HepG2 (cell line): ENCODE measurements at regions not wholly inside any gene's neighbourhood (a gene's known extent, or its start where the extent isn't known, plus 50 kb on each side); places are given as distances from the start of the nearest gene placed in this dataset.

ENCODE experiments used
- ATAC-seq: fragments of 200-7000 bp; cut with Tn5 transposase; 3 replicates; pipeline ENCODE4 v1.9.1; 2020; ENCODE audit warnings: mild to moderate bottlenecking, moderate library complexity
- BruUV-seq: library from RNA; stranded (reverse); fragments of 400-500 nt; replicated peaks from 2 replicates; lab custom pipeline; 2021; lab: Mats Ljungman, UMichigan
- CTCF ChIA-PET: fragments of 300-600 bp; formaldehyde crosslinking; extraction: SDS; loops from one replicate; lab custom pipeline; 2021; ENCODE audit warnings: low total read pairs, inconsistent platforms, low intra/inter-chr PET ratio; lab: Yijun Ruan, JAX
- POLR2A ChIA-PET: fragments of 350-600 bp; sonication (Branson Sonifier 250); formaldehyde crosslinking; loops from one replicate; lab custom pipeline; 2020; ENCODE audit warnings: antibody characterized with exemption, inconsistent platforms; lab: Yijun Ruan, JAX
- DNase-seq: peaks from one replicate; pipeline ENCODE4 v3.0.0-alpha.2; 2015; ENCODE audit warnings: low spot score
- FAIRE-seq: peaks from 3 replicates; lab custom pipeline; 2011; peaks lifted over from hg19 to GRCh38; lab: Jason Lieb, UNC
- H2AFZ ChIP-seq: one replicate; pipeline ENCODE4 v1.6.1; 2011; ENCODE audit warnings: low read length, inconsistent platforms
- H3K27ac ChIP-seq: fragments of 300-600 bp; 3 replicates; pipeline ENCODE4 v1.8.0; 2011; ENCODE audit warnings: mixed run types, mild to moderate bottlenecking, mixed read lengths, low read length, inconsistent platforms; ENCODE audit not compliant: insufficient read depth; ENCODE audit errors: extremely low read length
- H3K27me3 ChIP-seq, 2 experiments: fragments of 200-600 bp in 1 of 2; 2 replicates in 1 of 2; 3 replicates in 1 of 2; pipeline versions ENCODE4 v1.6.0 to v1.8.0; 2011; ENCODE audit warnings: low read length in 2 of 2, mild to moderate bottlenecking in 2 of 2, moderate library complexity in 2 of 2, inconsistent platforms in 1 of 2; ENCODE audit not compliant: insufficient read depth in 2 of 2, control insufficient read depth in 1 of 2
- H3K36me3 ChIP-seq, 2 experiments: fragments of 200-600 bp in 1 of 2; replicated peaks in 1 of 2; 2 replicates in 1 of 2; 3 replicates in 1 of 2; pipeline versions ENCODE4 v1.5.1 to v1.8.0; 2011; ENCODE audit warnings: low read length in 2 of 2, inconsistent platforms in 1 of 2; ENCODE audit not compliant: insufficient read depth in 2 of 2, control insufficient read depth in 1 of 2
- H3K4me1 ChIP-seq: 2 replicates; pipeline ENCODE4 v1.5.1; 2012; ENCODE audit warnings: low read length, inconsistent platforms; ENCODE audit not compliant: insufficient read depth
- H3K4me2 ChIP-seq: 2 replicates; pipeline ENCODE4 v1.6.0; 2011; ENCODE audit warnings: low read depth, low read length, inconsistent platforms
- H3K4me3 ChIP-seq, 3 experiments: fragments of 200-600 bp in 1 of 3; sonication (generic), shearing (Covaris generic) in 1 of 3; replicated peaks in 1 of 3; 2 replicates each; pipeline ENCODE4 v1.5.1; 2011 to 2016; ENCODE audit warnings: low read length in 3 of 3, inconsistent platforms in 2 of 3, low read depth in 2 of 3, mild to moderate bottlenecking in 2 of 3, control low read depth in 1 of 3, mixed read lengths in 1 of 3; ENCODE audit not compliant: insufficient read depth in 1 of 3
- H3K79me2 ChIP-seq: one replicate; pipeline ENCODE4 v1.6.1; 2011; ENCODE audit warnings: low read length, inconsistent platforms; ENCODE audit not compliant: insufficient read depth
- H3K9ac ChIP-seq: 2 replicates; pipeline ENCODE4 v1.6.0; 2011; ENCODE audit warnings: mild to moderate bottlenecking, low read depth, low read length, inconsistent platforms; ENCODE audit not compliant: insufficient read depth
- H3K9me3 ChIP-seq: 2 replicates; pipeline ENCODE4 v1.5.1; 2012; ENCODE audit warnings: mild to moderate bottlenecking, low read length
- H4K20me1 ChIP-seq: 2 replicates; pipeline ENCODE4 v1.6.0; 2011; ENCODE audit warnings: inconsistent platforms, mild to moderate bottlenecking, low read length, moderate library complexity; ENCODE audit not compliant: insufficient read depth
- KLF15 ChIP-seq: sonication (generic); formaldehyde crosslinking; IDR thresholded peaks from 2 replicates; pipeline ENCODE4 v1.8.1; 2023; ENCODE audit warnings: borderline replicate concordance, mild to moderate bottlenecking, inconsistent platforms, missing genetic modification reagents, mixed read lengths
- NFE2 ChIP-seq: sonication (generic); formaldehyde crosslinking; IDR thresholded peaks from 2 replicates; pipeline ENCODE4 v1.4.0; 2020; ENCODE audit warnings: missing genetic modification reagents
- ZSCAN25 ChIP-seq: sonication (generic); formaldehyde crosslinking; IDR thresholded peaks from 2 replicates; pipeline ENCODE4 v1.8.0; 2022; ENCODE audit warnings: mild to moderate bottlenecking, missing genetic modification reagents
- WGBS: methylation state at CpG from one replicate; pipeline ENCODE4 v1.1.6; 2017; ENCODE audit warnings: low lambda C conversion rate; 5-methylcytosine and 5-hydroxymethylcytosine counted together
- in situ Hi-C: cut with HindIII; loops from 2 replicates; pipeline ENCODE4 v1.10.0; 2017; ENCODE audit warnings: low pct_unique_long_range_greater_than_20kb; ENCODE audit not compliant: extremely low pct_ligation_motif_present
- intact Hi-C: fragments of 100-400 bp; cut with micrococcal nuclease; formaldehyde crosslinking; loops from one replicate; pipeline ENCODE4 v1.10.0; 2022; ENCODE audit not compliant: unreplicated experiment
- TF ChIP-seq, protein P1 (sequence below): sonication (generic); formaldehyde crosslinking; IDR thresholded peaks from 2 replicates; pipeline ENCODE4 v1.4.0; 2020; ENCODE audit warnings: missing genetic modification reagents
- TF ChIP-seq, protein P2 (sequence below): sonication (generic); formaldehyde crosslinking; IDR thresholded peaks from 2 replicates; pipeline ENCODE4 v1.8.1; 2023; ENCODE audit warnings: mild to moderate bottlenecking, inconsistent platforms, moderate library complexity, missing genetic modification reagents, borderline replicate concordance

DNA sequence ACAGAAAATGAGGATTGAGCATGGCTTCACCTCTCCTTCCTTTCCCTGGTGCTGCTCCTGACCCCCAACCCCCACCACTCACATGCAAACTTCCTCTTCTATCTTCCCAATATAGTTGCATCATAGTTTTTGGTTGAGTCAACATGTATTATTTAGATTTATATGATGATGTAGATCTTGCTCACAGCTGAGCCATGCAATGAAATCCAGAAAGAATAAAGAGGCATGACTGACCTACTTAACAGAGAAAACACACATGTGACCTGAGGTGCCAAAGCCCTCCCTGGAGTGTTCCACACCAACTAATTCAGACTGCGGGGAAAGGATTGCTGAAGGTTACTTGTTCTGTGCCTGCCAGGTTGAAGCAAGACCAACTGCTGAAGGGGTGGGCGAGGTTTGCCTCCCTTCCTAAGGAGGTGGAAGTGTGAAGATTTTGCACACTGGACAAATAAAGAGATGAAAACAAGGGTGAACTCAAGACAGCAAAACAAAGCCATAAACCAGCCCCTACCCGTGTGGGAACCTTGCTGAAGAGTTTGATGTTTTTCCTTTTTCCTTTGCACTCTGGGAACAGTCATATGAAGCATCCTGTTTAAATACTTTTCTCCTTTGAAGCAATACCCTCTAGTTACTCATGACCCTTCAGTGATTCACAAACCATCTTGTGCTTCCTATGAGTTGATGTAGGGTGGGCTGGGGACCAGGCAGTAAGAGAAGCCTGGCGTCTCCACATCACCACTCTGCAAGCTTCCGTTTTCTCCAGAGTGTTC lies 155.2 kb upstream of the UBE2E1 start:
- no peaks in the 10 kb centered on the region; a peak in 1 of 5 replicates for H3K27me3 ChIP-seq
- POLR2A ChIA-PET = no interaction called here
- ATAC-seq (no peak), DNase-seq (no peak), FAIRE-seq (no peak)
- no peak overlapping the region for H3K9ac ChIP-seq
- H3K4me1 ChIP-seq = no peaks in the 10 kb centered on the region
- H3K4me3 ChIP-seq = no peak overlapping the region
- no peaks in the 10 kb centered on the region for H3K36me3 ChIP-seq
- H3K27ac ChIP-seq = no peak overlapping the region
- H2AFZ ChIP-seq = no peak overlapping the region
- H4K20me1 ChIP-seq = no peaks in the 10 kb centered on the region
- intact Hi-C loops = no loop called here
- no peaks in the 10 kb centered on the region for H3K9me3 ChIP-seq
- no peaks in the 10 kb centered on the region for H3K79me2 ChIP-seq
- in situ Hi-C loops = no loop called here
- BruUV-seq = no TSS peak
- no peak overlapping the region for H3K4me2 ChIP-seq
- WGBS = 0% methylated on average over 5 of the region's 5 CpGs
- TF ChIP-seq NFE2 (CRISPR knock-in tag) (no peak), ZSCAN25 (CRISPR knock-in tag) (no peak), KLF15 (CRISPR knock-in tag) (no peak)
- TF ChIP-seq, protein P1, sequence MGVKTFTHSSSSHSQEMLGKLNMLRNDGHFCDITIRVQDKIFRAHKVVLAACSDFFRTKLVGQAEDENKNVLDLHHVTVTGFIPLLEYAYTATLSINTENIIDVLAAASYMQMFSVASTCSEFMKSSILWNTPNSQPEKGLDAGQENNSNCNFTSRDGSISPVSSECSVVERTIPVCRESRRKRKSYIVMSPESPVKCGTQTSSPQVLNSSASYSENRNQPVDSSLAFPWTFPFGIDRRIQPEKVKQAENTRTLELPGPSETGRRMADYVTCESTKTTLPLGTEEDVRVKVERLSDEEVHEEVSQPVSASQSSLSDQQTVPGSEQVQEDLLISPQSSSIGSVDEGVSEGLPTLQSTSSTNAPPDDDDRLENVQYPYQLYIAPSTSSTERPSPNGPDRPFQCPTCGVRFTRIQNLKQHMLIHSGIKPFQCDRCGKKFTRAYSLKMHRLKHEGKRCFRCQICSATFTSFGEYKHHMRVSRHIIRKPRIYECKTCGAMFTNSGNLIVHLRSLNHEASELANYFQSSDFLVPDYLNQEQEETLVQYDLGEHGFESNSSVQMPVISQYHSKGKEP (CRISPR knock-in tag) = no peak
- TF ChIP-seq, protein P2, sequence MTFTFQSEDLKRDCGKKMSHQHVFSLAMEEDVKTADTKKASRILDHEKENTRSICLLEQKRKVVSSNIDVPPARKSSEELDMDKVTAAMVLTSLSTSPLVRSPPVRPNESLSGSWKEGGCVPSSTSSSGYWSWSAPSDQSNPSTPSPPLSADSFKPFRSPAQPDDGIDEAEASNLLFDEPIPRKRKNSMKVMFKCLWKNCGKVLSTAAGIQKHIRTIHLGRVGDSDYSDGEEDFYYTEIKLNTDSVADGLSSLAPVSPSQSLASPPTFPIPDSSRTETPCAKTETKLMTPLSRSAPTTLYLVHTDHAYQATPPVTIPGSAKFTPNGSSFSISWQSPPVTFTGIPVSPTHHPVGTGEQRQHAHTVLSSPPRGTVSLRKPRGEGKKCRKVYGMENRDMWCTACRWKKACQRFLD (CRISPR knock-in tag) = no peak
- TF ChIP-seq, all 625 proteins: peak for 0
- CTCF ChIA-PET = no interaction called here
